Pancreas (tissue), 10 donors: ENCODE measurements at regions not wholly inside any gene's neighbourhood (a gene's known extent, or its start where the extent isn't known, plus 50 kb on each side); places are given as distances from the start of the nearest gene placed in this dataset.

ENCODE experiments used
- ATAC-seq, 4 donors: fragments of 200-7000 bp; cut with Tn5 transposase; one replicate each; pipeline versions ENCODE4 v1.8.0 to v1.9.1; 2020; ENCODE audit warnings: mild to moderate bottlenecking in 4 of 4, moderate library complexity in 4 of 4
- DNase-seq, 6 donors: peaks; one replicate each; pipeline ENCODE4 v3.0.0-alpha.2; 2020
- FAIRE-seq: peaks from 2 replicates; lab custom pipeline; 2012; peaks lifted over from hg19 to GRCh38; lab: Jason Lieb, UNC
- H3K27ac ChIP-seq, 4 donors: fragments of 200-600 bp; sonication (generic); 1 replicate in 3 of 4; 2 replicates in 1 of 4; pipeline versions ENCODE4 v1.5.0 to v1.8.0; 2020
- H3K27me3 ChIP-seq, 4 donors: fragments of 200-600 bp; one replicate each; pipeline ENCODE4 v1.8.0; 2021
- H3K36me3 ChIP-seq, 3 donors: fragments of 200-600 bp; sonication (generic) in 1 of 3; one replicate each; pipeline versions ENCODE4 v1.5.0 to v1.8.0; 2020 to 2021
- H3K4me1 ChIP-seq, 3 donors: fragments of 200-600 bp; one replicate each; pipeline ENCODE4 v1.8.0; 2021
- H3K4me3 ChIP-seq, 4 donors: fragments of 200-600 bp; sonication (generic) in 2 of 4; one replicate each; pipeline versions ENCODE4 v1.5.0 to v1.8.0; 2020 to 2021
- H3K9me3 ChIP-seq, 4 donors: fragments of 200-600 bp; one replicate each; pipeline ENCODE4 v1.8.0; 2021
- WGBS, 2 donors: extraction: QIAGEN DNeasy Blood & Tissue Kit; methylation state at CpG; one replicate each; pipeline ENCODE4 v1.1.7; 2013; 5-methylcytosine and 5-hydroxymethylcytosine counted together
- intact Hi-C, 3 donors: fragments of 100-400 bp; cut with DNase I; formaldehyde crosslinking; loops; one replicate each; pipeline versions ENCODE4 v1.11.1 to v1.14.2; 2022
- TF ChIP-seq, protein P1 (sequence below), 4 donors: fragments of 200-600 bp; sonication (generic) in 3 of 4; IDR thresholded peaks; one replicate each; pipeline versions ENCODE4 v1.5.0 to v1.8.0; 2021; ENCODE audit warnings: antibody characterized with exemption in 4 of 4
- donor health status: healthy with polysubstance abuse.
- donor health status: DM: no; HTN: no; CAD: no; lungs with moderate emphysema.
- donor health status: DM: no; HTN: no; CAD: no.
- donor health status: control.
- donor health status: control.
- donor health status: Bipolar disorder and iron deficiency.
- donor health status: DM: yes; HTN: yes; CAD: no.
- donor health status: DM: no; HTN: no; CAD: no.
- donor health status: DM: no; HTN: no; CAD: no.
- donor health status: DM: yes; HTN: yes; CAD: no.

DNA sequence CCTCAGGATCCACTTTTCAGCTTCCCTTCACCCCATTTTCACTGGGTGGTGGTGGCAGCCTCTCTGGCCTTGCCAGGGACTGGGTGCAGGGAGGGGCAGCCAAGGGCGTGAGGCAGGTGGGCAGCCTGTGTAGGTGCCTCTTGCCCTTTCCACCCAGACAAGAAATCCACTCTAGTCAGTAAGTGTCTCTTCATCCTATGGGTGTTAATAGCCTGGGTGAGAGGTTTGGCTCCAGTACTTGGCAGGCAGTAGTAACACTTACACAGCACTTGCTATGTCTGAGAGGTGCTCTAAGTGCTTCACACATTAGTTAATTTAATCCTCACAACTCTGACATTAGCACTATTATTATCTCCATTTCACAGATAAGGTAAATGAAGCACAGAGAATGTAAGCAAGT lies 171.9 kb downstream of the EMP1 start:
- Histone ChIP-seq H3K9me3 (no peaks in the 10 kb centered on the region), H3K27ac (no peak overlapping the region), H3K27me3 (no peaks in the 10 kb centered on the region), H3K36me3 (no peaks in the 10 kb centered on the region), H3K4me3 (no peak overlapping the region), H3K4me1 (peaks cover 0 to 7% (median 0%) of the 10 kb centered on the region in 3 donors)
- ATAC-seq (no peak), DNase-seq (no peak), FAIRE-seq (no peak)
- WGBS, 2 donors = 95 to 100% methylated on average over 1 of the region's 1 CpG
- intact Hi-C loops = no loop called here
- TF ChIP-seq, protein P1, sequence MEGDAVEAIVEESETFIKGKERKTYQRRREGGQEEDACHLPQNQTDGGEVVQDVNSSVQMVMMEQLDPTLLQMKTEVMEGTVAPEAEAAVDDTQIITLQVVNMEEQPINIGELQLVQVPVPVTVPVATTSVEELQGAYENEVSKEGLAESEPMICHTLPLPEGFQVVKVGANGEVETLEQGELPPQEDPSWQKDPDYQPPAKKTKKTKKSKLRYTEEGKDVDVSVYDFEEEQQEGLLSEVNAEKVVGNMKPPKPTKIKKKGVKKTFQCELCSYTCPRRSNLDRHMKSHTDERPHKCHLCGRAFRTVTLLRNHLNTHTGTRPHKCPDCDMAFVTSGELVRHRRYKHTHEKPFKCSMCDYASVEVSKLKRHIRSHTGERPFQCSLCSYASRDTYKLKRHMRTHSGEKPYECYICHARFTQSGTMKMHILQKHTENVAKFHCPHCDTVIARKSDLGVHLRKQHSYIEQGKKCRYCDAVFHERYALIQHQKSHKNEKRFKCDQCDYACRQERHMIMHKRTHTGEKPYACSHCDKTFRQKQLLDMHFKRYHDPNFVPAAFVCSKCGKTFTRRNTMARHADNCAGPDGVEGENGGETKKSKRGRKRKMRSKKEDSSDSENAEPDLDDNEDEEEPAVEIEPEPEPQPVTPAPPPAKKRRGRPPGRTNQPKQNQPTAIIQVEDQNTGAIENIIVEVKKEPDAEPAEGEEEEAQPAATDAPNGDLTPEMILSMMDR (IDR thresholded peaks at IDR 0.05) = no peak

DNA sequence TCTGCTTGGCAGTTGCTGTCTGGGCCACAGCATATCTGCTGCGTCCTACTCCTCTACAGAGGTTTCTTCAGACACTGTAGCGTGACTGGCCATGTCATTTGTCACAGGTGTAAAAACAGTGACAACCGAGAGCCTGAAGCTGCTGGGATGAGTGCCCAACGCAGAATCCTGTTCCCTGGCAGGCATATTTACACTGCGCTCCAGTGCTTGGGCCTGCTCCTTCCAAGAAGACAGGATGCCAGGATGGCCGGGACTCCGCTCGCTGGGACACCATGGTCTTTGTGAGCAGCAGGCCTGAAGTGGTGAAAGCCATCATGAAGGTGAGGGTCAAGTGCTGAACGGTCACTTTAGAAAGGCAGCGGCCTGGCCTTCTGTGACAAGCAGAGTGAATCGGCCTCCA lies 171.4 kb downstream of the EMP1 start:
- ATAC-seq (no peak), DNase-seq (no peak), FAIRE-seq (no peak)
- Histone ChIP-seq H3K4me1 (peaks cover 0 to 7% (median 0%) of the 10 kb centered on the region in 3 donors), H3K36me3 (no peaks in the 10 kb centered on the region), H3K9me3 (no peaks in the 10 kb centered on the region), H3K27ac (no peak overlapping the region), H3K27me3 (no peaks in the 10 kb centered on the region), H3K4me3 (no peak overlapping the region)
- WGBS, 2 donors = 87 to 95% methylated on average over 11 of the region's 11 CpGs
- intact Hi-C loops = no loop called here
- TF ChIP-seq, protein P1 (IDR thresholded peaks at IDR 0.05) = no peak

DNA sequence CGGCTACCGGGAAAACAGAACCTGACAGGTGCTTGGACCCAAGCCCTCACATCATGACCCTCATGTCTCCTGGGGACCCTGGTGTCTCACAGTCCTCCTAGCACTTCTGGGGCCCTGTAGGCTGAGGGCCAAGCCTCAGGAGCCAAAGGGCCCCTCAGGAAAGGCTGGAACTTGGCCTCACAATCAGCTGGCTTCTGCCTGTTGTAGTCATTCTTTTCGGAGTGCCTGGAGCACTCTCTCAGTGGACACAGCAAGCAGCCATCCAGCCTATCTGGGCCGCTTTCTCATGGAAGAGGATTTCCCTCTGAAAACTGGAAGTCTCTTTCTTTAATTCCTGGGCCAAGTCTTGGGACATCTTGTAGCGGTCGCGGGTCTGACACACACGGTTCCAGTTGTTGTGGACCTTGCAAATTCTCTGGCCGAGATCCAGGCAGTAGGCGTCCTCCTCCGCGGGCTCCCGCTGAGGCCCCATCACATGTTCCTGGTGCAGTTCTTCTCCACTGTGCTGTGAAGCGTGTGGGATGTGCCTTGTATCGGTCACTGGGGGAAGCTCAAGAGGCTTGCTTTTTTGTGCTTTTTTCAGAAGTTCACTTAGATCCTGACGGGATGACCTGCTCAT lies 169.3 kb downstream of the EMP1 start:
- FAIRE-seq = no peak

DNA sequence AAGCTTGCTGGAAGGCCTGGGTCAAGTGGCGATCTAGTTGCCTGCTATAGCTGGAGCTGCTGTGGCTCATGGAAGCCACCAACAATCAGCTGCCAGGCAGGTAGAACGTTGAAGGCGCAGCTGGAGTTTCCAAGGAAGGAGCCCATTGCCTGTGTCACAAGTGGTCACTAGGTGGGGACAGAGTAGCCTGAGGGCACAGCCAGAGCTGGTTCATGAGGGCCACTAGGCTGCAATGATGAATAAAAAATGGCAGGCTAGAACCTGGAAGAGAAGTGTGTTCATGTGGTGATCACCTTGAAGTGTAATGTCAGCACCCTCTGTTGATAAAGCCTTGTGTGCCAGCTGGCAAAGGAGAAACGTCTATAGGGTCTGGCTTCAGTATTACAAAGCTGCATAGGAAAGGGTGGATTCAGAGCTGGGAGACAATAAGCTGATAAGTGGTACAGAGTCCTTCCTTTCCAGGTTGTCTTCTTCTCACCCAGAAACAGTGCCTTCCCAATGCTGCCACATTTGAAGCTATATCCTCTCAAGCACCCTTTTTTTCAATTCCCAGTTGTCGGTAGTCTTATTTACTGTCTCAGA lies 165.8 kb downstream of the EMP1 start:
- Histone ChIP-seq H3K4me3 (no peak overlapping the region), H3K27me3 (no peaks in the 10 kb centered on the region), H3K4me1 (no peaks in the 10 kb centered on the region), H3K27ac (no peak overlapping the region), H3K36me3 (no peaks in the 10 kb centered on the region), H3K9me3 (no peaks in the 10 kb centered on the region)
- DNase-seq = peak; percentile 60 to 79 (median 72)
- ATAC-seq = peak; percentile 96 to 100 (median 98)
- FAIRE-seq = no peak
- intact Hi-C loops = no loop called here
- TF ChIP-seq, protein P1 (IDR thresholded peaks at IDR 0.05) = peak; percentile 54 to 82 (median 68)
- WGBS, 2 donors = 38 to 41% methylated on average over 5 of the region's 5 CpGs

More for the DNA sequence above, 169.3 kb downstream of the EMP1 start:
- ATAC-seq (no peak), DNase-seq (no peak)
- Histone ChIP-seq H3K4me1 (no peaks in the 10 kb centered on the region), H3K36me3 (no peaks in the 10 kb centered on the region), H3K27me3 (no peaks in the 10 kb centered on the region), H3K9me3 (no peaks in the 10 kb centered on the region), H3K27ac (no peak overlapping the region), H3K4me3 (no peak overlapping the region)
- WGBS, 2 donors = 91% methylated on average over 16 of the region's 16 CpGs
- intact Hi-C loops = no loop called here
- TF ChIP-seq, protein P1 (IDR thresholded peaks at IDR 0.05) = no peak

- intact Hi-C loops = loop anchor here in 1 of 3 donors (10.0 kb wide), 1 partner anchor 175 kb away; no protein-coding TSS in a partner anchor
- Histone ChIP-seq H3K4me3 (no peak overlapping the region), H3K4me1 (no peaks in the 10 kb centered on the region), H3K27ac (no peak overlapping the region), H3K36me3 (no peaks in the 10 kb centered on the region), H3K27me3 (no peaks in the 10 kb centered on the region), H3K9me3 (no peaks in the 10 kb centered on the region)
- FAIRE-seq (no peak), ATAC-seq (no peak), DNase-seq (no peak)
- TF ChIP-seq, protein P1 (IDR thresholded peaks at IDR 0.05) = no peak
These were observed 163.1 kb downstream of the EMP1 start for GRCh38 chr12:13359636-13360035.
